Femur (tissue), 1 donor: ENCODE measurements at regions not wholly inside any gene's neighbourhood (a gene's known extent, or its start where the extent isn't known, plus 50 kb on each side); places are given as distances from the start of the nearest gene placed in this dataset.

Experiments used
- DNase-seq: peaks from one replicate; pipeline ENCODE4 v3.0.0-alpha.2; 2017

DNA sequence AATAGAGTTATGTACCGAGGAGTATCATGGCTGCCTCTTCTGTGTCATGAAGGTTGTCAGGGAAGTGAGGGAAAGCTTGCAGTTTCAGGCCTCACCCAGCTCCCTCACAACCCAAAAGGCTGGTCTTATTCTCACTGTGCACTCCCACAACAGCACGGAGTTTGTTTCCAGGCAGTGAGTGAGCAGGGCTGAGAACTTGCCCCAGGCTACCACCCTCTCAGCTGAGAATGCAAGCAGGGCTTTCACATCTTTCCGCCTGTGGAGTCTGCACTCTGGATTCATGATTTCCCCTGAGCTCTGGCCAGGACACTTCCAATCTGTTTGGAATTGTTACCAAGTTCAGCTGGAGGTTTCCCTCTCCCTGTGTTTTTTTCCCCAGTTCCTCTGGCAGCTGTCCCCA, 2284.7 kb upstream of the PCDH20 start:
- DNase-seq: no peak

DNA sequence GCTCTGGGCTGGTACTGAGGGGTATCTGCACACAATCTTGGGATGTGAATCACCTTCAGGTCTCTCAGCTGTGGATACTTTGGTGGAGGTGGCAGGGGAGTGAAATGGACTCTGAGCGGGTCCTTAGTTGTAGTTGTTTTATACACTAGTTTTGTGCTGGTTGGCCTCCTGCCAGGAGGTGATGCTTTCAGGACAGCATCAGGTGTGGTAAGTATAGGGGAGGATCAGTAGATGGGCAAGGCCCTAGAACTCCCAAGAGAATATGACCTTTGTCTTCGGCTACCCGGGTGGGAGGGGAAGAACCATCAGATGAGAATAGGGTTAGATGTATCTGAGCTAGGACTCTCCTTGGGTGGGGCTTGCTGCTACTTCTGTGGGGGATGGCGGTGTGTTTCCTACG, 2284.3 kb upstream of the PCDH20 start:
- DNase-seq: no peak

- DNase-seq: no peak
These were observed 2280.4 kb upstream of the PCDH20 start for GRCh38 chr13:63696055-63696454.

DNA sequence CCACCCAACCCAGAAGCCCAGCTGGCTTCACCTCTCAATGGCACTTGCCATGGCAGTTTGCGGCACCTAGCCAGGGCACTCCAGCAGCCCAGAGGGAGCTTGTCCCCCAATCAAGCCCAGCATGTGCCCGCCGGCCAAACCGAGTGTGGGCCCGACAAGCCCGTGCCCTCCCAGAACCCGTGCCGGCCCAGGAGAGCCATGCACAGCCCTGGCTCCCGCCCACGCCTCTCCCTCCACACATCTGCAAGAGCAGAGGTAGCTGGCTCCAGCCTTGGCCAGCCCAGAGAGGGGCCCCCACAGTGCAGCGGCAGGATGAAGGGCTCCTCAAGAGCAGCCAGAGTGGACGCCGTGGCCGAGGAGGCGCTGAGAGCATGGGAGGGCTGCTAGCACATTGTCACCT, 2278.0 kb upstream of the PCDH20 start:
- DNase-seq: no peak

GRCh38 chr13:63691474-63691873, 2275.8 kb upstream of the PCDH20 start:
- no peak for DNase-seq

DNA sequence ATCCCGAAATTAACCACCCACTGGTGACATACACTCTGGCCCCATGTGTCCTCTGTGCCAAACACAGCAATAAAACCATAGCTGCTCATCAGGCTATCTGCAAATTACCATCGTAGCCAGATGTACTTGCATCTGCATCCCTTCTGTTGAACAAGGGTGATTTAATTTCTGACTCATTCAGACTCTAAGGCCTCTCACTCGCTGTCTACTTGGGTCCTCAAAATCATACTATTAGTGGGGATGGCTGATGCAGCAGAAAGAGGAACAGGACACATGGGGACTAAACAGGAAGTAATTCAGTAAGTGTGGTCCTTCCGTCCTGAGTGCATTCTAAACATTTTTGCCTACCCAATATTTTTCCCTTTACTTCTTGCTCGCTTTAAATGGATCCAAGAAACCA, 2275.0 kb upstream of the PCDH20 start:
- no peak for DNase-seq

DNA sequence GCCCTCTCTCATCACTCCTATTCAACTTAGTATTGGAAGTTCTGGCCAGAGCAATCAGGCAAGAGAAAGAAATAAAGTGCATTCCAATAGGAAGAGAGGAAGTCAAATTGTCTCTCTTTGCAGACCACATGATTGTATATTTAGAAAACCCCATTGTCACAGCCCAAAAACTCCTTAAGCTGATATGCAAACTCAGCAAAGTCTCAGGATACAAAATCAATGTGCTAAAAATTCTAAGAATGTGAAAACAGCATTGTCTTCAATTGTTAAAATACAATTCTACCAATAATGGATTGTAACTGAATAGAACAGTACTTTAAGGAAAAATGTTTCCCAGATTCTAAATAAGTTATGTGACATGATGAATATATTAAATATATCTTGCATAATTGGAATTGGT, 2269.2 kb upstream of the PCDH20 start:
- DNase-seq: no peak

DNA sequence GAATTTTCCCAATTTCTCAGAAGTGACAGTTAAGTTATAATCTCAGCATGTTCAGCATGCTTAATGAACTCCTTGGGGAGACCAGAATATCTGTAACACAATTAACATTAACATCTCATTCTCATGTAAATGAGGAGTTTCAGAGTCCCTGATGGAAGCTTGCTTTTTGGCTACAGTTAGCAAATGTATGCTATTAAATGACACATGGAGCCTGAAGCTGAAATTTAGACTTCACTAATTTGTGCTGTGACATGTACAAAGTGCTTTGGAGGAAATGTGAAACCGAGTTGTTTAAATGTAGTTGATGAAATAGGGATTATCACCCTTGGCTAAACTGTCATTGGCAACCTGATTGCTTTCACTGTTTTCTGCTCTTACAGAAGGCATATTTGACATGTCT, 2265.1 kb upstream of the PCDH20 start:
- DNase-seq: no peak

DNA sequence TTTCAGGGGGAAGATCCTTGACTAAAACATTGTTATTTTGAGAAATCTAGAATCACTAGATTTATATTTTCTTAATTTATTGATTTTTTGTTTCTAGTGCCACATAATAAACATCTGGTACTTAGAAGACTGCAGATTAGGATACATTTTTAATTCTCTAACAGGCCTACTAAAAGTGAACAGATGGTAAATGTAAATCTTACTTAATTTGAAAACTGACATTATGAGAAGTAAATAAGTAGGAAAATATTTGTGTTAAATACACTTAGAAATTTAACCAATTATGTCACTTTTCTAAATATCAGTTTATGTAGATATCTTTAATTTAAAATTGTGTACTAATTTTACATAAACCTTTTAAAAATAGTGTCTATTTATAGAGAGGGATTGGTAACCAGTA, 2255.6 kb upstream of the PCDH20 start:
- DNase-seq: no peak

GRCh38 chr13:63651394-63651793, 2235.7 kb upstream of the PCDH20 start:
- DNase-seq: no peak

GRCh38 chr13:63643543-63643942, 2227.9 kb upstream of the PCDH20 start:
- no peak for DNase-seq

- DNase-seq: no peak
These were observed 2220.8 kb upstream of the PCDH20 start for GRCh38 chr13:63636316-63636993.

DNA sequence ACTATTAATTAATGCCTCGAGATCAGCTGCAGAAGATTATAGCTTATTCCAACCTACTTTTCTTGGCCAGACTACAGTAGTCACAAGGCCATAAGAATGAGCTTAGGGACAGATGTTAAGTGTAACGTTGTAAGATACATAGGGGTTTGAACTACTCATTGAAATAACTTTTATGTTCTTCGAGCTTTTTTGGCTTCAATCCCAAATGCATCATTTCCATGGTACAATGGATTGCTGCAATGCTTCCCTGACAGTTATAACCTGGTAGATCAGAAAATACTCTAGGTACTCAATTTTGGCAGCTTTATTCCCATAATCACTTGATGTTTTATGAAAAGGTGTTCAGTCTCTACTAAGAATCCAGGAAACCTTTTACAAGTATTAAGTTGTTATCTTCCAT, 2216.7 kb upstream of the PCDH20 start:
- DNase-seq: no peak

DNA sequence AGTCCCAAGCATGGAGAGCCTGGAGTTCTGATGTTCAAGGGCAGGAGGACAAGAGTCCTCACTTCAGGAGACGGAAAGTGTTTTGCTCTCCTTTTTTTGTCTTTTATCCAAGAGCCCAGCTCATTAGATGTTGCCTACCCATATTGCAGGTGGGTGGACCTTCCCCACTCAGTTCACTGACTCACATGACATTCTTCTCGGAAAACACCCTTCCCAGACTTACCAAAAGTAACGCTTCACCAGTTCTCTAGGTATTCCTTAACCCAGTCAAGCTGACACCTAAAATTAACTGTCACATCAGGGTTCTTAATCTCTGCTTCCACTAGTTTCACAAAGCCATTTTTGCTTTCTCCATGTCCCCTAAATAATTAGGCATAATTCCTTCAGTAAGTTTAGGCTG, 2215.4 kb upstream of the PCDH20 start:
- no peak for DNase-seq

DNA sequence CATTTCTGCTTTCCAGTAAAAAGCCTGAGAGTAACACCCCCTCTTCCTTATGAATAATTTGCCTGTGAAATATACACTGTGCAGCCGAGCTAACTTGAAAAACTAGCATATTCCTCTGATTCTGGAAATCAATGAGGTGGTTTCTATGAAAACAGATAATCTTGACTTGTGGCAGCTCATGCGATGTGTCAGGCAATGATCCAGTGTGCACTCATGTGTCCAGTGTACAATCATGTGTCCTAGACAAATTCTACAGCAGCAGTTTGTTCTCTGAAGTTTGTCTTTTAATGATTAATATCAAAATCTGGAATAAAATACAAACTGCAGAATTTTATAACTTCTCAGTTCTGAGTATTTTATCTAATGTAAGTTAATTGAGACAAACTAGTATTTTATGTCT, 2213.9 kb upstream of the PCDH20 start:
- no peak for DNase-seq

DNA sequence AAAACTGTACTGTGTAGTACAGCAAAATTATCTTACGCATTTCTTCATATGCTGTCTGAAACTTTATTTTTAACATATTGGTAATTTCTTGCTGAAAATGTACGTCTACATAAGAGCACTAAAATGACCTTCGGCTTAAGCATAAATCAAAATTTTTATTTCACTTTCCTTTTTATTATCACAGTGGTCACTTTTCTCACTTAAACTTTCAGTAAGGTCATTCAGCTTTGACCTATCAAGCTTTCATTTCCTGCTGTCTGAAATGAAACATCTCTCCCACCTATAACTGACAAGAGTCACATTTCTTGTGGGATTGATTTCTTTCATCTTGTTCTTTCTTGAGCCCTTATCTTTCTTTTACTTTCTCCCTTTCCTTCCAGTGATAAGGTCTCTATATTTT, 2212.7 kb upstream of the PCDH20 start:
- no peak for DNase-seq

DNA sequence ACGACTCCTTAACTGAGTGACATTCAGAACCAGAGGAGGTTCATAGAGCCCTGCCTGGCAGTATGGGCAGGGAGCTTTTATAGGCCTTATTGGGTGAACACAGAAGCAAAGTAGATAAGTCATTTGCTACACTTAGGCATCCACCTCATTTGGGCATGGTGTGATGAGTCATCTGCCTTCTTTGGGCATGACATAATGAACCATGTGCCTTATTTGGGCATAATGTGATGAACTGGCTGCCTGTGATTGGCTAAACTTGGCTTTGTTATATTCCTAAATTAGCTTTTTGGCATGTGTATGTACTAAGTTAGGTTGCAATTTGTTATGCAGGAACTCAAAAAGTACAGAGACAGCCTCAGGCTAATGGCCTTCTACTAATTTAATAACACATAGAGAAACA, 2210.2 kb upstream of the PCDH20 start:
- DNase-seq: no peak

GRCh38 chr13:63614874-63615612, 2199.4 kb upstream of the PCDH20 start:
- no peak for DNase-seq

DNA sequence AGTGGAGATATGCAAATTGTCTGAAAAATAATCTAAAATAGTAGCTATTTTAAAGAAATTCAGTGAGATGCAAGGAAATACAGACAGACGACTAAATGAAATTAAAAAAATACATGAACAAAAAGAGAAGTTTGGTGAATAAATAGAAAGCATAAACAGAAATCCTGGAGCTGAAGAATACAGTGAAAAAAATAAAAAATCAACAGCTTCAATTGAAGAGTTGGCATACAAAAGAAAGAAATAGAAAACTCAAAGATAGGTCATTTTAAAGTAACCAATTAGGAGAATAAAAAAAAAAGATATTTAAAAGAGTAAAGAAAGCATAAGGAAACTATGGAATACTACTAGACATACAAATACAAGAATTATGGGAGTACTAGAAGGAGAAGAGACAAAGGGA, 2191.5 kb upstream of the PCDH20 start:
- DNase-seq: no peak

GRCh38 chr13:63605962-63606361, 2190.3 kb upstream of the PCDH20 start:
- no peak for DNase-seq

DNA sequence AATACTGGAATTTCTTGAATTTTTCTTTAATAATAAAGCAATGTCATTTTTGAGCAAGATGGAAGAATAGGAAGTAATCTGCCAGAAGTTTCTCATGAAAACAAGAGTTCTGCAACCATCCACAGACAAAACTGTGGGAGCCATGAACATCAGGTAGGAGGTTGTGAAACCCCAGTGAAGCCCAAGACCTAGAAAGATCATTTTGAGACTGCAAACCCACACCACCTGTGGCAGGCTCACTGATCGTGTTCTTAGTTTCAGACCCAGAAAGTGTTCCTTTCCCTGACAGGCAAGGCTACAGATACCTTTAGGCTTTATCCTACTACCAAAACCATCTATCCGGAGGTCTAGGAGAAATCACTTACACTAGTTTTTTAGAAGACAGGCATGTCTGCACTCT, 2189.8 kb upstream of the PCDH20 start:
- DNase-seq: no peak

DNA sequence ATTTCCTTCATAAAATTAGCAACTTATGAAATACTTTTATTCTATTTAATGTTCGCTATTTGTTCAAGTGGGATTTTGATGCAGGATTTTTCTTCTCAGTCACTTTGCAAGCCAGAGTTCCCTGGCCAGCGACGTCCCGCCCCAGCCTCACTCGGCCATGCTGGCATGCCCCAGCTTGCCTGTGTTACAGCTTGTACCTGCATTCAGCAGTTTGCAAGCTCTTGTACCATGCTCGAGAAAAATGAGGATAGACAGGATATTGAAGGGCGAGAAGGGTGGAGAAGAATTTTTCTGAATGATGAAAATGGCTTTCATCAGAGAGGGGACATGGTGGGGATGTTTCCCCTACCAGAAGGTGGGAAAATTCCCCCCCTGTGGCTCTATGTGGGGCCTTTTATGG, 2180.2 kb upstream of the PCDH20 start:
- no peak for DNase-seq

GRCh38 chr13:63586467-63586866, 2170.8 kb upstream of the PCDH20 start:
- DNase-seq: no peak

DNA sequence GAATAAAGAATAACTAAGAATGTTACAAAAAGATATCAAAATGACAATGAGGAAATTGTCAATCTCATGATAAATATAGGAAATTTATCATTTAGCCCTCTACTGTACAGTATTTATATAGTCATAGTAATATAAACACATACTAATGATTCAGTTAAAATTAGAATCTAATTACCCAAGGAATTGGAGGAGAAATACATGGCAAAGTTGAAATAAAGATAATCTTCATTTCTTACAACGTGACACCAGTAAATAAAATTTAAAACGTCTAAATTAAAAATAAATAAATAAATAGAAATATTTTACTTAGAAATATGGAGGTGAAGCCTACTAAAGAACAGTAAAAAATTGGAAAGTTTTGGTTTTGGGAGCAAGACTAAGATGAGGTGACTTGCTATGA, 2163.1 kb upstream of the PCDH20 start:
- DNase-seq: no peak

DNA sequence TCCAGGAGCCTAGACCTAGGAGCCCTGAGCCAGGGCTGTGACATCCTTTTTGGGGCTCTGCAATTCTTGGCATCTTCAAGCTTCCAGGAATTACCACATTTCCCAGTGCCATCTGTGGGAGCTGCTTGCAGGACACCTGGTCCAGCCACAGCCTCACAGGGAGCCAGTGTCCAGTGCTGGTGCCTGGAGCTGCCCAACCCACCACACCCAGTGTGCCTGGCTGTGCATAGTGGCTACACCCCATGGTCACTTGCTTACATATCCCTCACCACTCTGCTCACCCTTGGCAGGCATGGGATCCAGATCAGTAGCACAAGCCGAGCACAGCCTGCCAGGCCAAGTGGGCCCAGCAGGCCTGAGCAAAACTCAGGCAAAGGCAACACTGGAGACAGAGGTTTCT, 2151.4 kb upstream of the PCDH20 start:
- DNase-seq: no peak
